Epithelial cell of esophagus (primary cell): ENCODE measurements at regions not wholly inside any gene's neighbourhood (a gene's known extent, or its start where the extent isn't known, plus 50 kb on each side); places are given as distances from the start of the nearest gene placed in this dataset.

Experiments used
- DNase-seq: peaks from one replicate; pipeline ENCODE4 v3.0.0; 2010; ENCODE audit warnings: low read depth
- H3K4me3 ChIP-seq: 2 replicates; pipeline ENCODE4 v1.5.1; 2011; ENCODE audit warnings: mild to moderate bottlenecking, low read length, control low read depth
- CTCF ChIP-seq: IDR thresholded peaks from 2 replicates; pipeline ENCODE4 v1.5.1; 2011; ENCODE audit warnings: low read depth, mild to moderate bottlenecking, low read length, control low read depth, inconsistent platforms; ENCODE audit not compliant: insufficient read depth; ENCODE audit errors: missing control alignments

GRCh38 chr6:49004801-49005200 lies 458.3 kb downstream of the MMUT start:
- no peak for DNase-seq
- H3K4me3 ChIP-seq: no peak overlapping the region
- TF ChIP-seq CTCF: no peak

GRCh38 chr6:49003348-49003747 lies 459.7 kb downstream of the MMUT start:
- H3K4me3 ChIP-seq: no peak overlapping the region
- DNase-seq: no peak
- TF ChIP-seq CTCF: no peak

GRCh38 chr6:49001856-49002541 lies 461.1 kb downstream of the MMUT start:
- no peak overlapping the region for H3K4me3 ChIP-seq
- no peak for TF ChIP-seq CTCF
- peak; percentile 42 for DNase-seq

GRCh38 chr6:48998574-48998973 lies 464.5 kb downstream of the MMUT start:
- DNase-seq: no peak
- H3K4me3 ChIP-seq: no peak overlapping the region
- no peak for TF ChIP-seq CTCF

GRCh38 chr6:48996461-48997119 lies 466.5 kb downstream of the MMUT start:
- DNase-seq: no peak
- TF ChIP-seq CTCF: no peak

GRCh38 chr6:48994811-48995210 lies 468.2 kb downstream of the MMUT start:
- TF ChIP-seq CTCF: no peak
- no peak overlapping the region for H3K4me3 ChIP-seq
- DNase-seq: no peak

More at GRCh38 chr6:48996461-48997119, 466.5 kb downstream of the MMUT start:
- H3K4me3 ChIP-seq: no peak overlapping the region

GRCh38 chr6:48990739-48991138 lies 472.3 kb downstream of the MMUT start:
- no peak for DNase-seq
- H3K4me3 ChIP-seq: no peak overlapping the region
- TF ChIP-seq CTCF: no peak
